Hematopoietic multipotent progenitor cell treated with erythropoietin and hydrocortisone succinate and interleukin-3 and kit ligand, for 8 days (in vitro differentiated cells): ENCODE measurements at regions not wholly inside any gene's neighbourhood (a gene's known extent, or its start where the extent isn't known, plus 50 kb on each side); places are given as distances from the start of the nearest gene placed in this dataset.
"Not testable (repeated sequence)": the region's sequence is repeated elsewhere in the genome, so short reads cannot be mapped to it uniquely, and the experiment has no call there.

Experiments used
- DNase-seq: peaks from one replicate; pipeline ENCODE4 v3.0.0-alpha.2; 2015

DNA sequence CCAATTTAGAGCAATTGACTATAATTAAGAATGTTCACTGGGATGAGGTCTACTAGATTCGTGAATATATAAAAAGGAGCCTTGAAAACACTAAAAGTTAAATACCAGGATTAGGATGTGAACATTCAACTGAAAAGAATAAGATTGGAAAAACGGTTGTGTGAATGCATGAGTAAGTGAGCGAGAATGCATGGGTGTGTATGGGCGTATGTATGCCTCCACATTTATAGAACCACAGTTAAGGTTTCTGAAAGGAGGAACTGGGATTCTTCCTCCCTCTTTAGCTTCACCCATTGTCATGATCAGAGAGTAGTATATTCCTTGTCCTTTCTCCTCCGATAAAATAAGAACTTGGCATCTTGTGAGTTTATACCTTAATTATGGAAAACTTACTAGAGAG is 151.1 kb upstream of the UBE2E3 start:
- no peak for DNase-seq

DNA sequence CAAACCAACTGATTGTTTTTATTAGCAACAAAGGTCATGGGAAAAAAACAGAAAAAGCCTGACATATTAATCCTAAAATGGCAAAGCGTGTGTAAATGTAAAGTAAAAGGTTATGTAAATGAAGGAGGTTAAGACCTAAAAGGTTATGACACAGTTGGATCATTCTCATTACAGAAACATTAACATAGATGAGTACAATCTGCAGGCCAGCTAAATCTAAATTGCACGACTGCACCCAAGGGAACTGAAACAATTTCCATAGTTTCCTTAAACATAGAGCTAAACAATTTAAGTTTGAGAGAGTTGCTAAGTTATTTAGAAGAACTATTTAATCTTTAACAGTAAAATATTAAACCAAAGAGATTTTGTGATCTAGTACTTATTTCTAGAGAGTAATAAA is 151.6 kb upstream of the UBE2E3 start:
- DNase-seq, result no peak

DNA sequence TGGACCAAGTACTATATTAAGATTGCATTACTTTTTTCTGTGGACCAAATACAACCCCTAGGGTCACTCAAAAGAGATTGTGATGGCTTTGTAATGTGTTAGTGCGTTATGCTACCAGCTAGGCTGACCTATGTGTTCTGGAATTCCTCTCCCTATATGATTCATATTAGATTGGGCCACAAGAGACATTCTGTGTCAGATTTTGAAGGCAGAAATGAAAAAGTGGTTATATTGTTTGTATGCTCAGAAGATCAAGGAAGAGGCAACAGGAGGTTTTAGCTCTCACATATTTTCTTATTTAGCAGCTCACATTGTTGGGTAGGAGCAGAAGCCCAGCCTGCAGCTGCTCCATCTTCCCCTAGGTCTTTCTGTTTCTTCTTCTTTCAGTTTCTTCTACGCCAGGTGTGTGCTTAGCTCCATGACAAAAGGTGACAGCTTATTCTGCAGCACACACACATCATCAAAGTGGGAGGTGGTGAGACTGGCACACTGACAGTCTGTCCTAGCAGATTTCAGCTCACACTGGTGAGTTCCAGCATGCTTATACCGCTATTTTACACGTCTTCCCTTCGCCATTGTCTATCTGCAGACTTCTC is 156.8 kb upstream of the UBE2E3 start:
- no peak for DNase-seq

DNA sequence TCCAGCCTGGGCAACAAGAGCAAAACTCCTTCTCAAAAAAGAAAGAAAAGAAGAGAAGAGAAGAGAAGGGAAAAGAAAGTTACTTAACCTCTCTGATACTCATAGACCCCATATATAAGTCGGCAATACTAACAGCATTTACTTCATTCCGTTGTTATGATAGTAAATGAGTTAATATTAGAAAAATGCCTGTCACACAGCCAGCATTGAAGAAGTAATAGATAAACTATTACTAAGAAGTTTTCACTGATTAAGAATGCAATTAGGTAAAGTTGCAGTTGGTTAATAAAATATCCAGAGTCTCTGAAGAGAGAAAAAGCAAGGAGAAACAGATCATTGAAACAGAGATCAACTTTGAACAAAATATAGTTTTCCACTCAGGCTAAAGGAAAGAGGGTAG is 161.3 kb upstream of the UBE2E3 start:
- no peak for DNase-seq

DNA sequence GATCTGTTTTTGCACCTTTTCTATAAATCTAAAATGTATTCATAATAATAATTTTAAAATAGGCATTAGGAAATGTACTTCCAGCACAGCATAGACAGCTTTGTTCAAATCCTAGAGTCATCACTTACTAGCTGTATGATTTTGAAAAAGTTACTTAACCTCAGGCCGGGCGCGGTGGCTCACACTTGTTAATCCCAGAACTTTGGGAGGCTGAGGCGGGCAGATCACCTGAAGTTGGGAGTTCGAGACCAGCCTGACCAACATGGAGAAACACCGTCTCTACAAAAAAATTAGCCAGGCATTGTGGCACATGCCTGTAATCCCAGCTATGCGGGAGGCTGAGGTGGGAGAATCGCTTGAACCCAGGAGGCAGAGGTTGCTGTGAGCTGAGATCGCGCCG is 161.7 kb upstream of the UBE2E3 start:
- DNase-seq, result not testable (repeated sequence)

DNA sequence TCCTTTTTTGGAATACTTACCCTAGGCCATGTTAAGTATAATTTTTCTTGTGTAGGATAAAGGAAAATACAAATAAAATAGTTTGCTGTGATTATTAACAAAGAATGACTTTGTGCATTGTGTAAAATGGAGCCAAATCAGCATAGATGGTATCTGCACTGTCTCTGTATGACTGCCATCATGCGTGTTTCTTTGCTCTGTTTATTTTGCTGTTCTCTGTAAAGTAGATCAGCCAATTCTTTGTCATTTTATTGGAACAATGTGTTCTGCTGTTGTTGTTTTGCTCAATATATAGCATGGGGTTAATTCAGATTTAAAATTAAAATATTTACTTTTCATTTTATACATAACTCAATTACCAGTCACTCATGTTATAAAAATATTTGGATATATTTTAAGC is 181.3 kb upstream of the UBE2E3 start:
- DNase-seq, result no peak

DNA sequence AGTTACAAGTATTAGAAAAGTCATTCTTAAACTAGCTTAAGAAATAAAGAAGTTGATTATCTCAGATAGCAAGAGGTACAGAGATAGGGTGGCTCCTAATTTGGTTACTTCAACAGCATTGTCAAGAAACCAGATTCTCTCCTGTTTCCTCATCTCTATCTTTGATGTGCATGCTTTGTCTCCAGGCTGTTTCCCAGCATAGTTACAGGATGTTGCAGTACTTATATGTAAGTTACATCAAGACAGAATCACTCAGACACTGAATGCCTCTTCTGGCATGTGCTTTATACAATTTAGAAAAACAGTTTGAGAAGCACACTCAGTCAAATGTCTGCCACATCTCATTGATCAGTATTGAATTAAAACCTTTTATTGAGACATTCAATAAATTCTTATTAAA is 189.5 kb upstream of the UBE2E3 start:
- DNase-seq, result no peak

DNA sequence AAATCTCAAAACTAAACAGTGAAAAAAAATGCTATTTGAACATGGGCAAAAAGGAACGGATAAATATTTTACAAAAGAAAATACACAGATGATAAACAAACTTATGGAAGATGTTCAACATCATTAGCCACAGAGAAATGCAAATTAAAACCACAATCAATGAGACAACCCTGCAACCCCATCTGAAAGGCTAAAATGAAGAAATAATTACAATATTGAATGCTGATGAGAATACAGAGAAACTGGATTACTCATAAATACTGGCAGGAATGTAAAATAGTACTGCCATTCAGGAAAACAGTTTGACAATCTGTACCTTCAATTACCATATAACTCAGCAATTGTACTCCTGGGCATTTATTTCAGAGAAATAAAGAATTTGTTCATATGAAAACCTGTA is 193.1 kb upstream of the UBE2E3 start:
- no peak for DNase-seq

DNA sequence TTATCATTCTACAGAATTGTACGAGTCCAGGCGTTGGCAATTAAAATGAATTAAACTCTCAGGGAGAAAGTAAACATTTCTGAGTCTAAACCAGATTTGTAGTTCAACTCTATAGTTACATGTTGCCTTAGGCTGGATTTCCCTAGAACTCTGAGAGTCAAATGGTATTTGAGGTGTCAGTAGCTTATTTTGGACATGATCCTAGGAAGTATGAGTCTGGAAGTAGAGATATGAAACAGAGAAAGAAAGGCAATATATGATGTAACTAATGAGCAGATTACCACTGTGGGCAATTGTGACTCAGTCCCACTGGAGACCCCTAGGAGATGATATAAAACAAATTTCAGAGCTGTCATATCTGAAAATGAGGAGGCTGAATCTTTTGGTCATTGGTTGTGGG is 199.1 kb upstream of the UBE2E3 start:
- DNase-seq, result no peak

DNA sequence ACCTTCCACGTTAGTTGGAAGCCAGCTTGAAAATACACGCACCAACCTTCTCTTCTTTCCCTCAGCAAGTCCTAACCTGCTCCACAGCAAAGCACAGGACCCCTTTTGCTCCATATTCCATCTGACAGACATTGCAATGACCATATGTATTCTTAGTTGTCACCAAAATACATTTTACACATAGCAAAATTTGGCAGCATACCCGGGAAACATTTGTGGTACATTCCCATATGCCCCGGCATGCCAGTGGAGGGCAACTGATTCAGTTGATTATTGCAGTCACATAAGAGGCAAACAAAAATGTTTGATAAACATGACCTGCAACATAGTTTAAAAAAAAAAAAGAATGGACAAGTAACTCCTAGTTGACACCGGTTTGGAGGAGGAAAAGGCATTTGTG is 202.1 kb upstream of the UBE2E3 start:
- no peak for DNase-seq

DNA sequence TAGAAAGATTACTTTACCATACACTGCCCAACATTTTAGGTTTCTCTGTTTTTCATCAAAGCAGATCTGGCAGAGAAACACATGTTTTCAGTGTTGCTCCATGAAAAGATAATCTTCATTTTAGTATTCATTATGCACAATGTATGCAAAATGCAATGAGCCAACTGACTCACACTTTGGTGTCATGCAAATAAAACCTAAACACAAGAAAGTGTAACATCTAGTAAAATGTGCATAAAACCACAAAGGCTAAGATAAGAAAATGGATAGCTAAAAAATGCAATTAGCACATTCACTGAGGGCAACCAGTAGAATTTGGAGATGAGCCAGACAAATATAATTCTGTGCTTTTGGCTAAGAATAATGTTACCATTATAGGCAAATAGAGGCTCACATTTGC is 203.5 kb upstream of the UBE2E3 start:
- no peak for DNase-seq

DNA sequence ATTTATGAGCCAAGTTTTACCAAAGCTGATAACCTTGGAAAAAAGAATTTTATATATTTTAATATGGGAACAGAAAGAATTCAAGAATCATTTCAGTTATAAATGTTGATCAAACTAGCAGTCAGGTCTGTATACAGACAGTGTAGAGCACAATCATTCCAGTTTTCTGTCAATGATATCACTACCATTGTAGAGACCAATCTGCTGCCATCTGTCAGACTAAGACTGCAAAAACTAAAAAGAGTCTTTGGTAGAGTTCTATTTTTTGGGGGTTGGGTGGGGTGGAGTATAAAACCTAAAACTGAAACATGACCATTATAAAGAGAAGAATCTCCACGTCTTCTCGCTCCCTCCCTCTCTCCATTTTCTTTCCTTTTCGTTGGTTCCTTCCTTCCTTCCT is 204.7 kb upstream of the UBE2E3 start:
- DNase-seq, result no peak

DNA sequence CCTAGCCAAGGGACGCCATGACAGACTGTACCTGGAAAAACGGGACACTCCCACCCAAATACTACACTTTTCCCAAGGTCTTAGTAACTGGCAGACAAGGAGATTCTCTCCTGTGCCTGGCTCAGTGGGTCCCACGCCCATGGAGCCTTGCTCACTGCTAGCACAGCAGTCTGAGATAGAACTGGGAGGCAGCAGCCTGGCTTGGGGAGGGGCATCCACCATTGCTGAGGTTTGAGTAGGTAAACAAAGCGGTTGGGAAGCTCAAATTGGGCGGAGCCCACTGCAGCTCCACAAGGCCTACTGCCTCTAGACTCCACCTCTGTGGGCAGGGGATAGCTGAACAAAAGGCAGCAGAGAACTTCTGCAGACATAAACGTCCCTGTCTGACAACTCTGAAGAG is 215.1 kb upstream of the UBE2E3 start:
- DNase-seq, result not testable (repeated sequence)

DNA sequence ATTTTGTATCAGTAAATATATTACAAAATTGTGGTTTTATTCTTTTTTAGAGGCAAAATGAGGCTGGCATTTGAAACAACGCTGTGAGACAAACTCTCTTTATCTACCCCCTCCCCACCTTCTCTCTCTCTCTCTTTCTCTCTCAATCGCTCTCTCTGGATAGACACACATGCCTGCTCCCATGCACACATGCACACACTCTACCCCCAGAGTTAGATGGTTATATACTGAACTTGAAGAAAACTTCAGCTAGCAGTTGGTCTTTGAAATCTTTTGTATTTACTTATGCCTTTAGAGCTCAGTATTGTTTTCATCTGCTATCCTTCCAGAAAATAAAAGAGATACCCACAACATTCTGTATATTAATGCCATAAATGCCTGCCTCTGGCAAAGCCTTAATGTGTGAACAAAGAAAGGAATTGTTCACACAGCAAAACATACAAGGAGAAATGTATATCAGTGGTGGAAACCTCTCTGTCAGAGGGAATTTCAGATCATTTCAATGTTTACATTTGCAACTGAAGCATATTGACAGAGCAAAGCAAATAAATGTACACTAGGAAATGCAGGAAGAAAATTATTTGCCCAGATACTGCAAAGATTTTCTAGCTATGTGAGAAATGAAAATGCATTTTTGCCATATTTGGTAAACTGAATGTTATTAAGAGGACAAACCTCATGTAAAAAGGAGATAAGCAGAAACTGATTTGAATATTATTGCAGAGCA is 217.0 kb upstream of the UBE2E3 start:
- DNase-seq, result no peak

DNA sequence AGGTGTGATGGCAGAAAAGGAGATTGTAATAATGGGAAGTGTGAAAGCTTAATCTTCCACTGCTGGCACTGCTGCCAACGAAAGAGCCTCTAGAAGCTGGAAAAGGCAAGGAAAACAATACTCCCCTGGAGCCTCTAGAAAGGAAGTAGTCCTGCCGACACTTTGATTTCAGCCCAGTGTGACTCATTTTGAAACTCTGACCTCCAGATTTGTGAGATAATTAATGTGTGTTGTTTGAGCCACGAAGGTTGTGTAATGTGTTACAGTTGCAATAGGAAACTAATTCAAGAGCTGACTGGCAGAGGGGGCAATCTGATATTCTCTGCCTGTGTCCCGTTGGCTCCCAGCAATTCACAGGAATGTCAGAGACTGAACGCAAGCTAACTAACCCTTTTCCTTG is 219.2 kb upstream of the UBE2E3 start:
- no peak for DNase-seq

DNA sequence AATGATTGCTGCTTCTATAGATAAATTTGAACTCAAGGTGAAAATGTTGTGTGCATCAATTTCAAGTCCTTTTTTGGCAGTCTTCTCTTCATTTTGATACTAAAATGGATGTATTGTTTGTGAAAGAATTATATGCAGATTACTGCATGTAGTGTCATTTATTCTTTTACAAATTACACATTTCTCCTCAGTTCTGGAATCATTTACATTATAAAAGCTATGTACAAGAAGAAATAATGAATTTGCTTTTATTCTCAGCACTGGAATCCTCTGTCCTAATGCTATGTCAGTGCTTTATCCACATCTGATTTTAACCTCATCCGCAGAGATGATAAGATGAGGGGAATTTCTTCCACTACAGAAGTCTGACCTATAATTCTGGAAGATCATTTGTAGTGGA is 220.8 kb upstream of the UBE2E3 start:
- no peak for DNase-seq

DNA sequence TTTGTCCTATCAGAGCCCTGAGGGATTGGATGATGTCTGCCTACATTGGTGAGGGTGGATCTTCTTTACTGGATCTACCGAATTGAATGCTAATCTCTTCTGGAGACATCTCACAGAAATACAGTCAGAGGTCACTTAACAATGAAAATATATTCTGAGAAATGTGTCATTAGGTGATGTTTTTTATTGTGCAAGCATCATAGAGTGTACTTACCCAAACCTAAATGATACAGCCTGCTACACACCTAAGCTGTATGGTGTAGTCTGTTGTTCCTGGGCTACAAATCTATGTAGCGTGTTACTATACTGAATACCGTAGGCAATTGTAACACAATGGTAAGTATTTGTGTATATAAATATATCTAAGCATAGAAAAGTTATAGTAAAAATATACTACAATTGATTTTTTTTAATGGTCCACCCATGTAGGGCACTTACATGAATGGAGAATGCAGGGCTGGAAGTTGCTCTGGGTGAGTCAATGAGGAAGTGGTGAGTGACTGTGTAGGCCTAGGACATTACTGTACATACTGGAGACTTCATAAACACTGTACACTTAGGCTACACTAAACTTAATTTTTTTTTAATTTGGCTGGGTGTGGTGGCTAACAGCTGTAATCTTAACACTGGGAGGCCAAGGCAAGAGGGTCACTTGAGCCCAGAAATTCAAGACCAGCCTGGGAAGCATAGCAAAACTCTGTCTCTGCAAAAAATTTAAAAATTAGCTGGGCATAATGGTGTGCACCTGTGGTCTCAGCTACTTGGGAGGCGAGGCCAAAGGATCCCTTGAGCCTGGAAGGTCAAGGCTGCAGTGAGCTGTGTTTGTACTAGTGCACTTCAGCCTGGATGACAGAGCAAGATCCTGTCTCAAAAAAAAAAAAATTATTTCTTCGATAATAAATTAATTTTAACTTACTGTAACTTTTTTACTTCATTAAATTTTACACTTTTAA is 226.3 kb upstream of the UBE2E3 start:
- no peak for DNase-seq

DNA sequence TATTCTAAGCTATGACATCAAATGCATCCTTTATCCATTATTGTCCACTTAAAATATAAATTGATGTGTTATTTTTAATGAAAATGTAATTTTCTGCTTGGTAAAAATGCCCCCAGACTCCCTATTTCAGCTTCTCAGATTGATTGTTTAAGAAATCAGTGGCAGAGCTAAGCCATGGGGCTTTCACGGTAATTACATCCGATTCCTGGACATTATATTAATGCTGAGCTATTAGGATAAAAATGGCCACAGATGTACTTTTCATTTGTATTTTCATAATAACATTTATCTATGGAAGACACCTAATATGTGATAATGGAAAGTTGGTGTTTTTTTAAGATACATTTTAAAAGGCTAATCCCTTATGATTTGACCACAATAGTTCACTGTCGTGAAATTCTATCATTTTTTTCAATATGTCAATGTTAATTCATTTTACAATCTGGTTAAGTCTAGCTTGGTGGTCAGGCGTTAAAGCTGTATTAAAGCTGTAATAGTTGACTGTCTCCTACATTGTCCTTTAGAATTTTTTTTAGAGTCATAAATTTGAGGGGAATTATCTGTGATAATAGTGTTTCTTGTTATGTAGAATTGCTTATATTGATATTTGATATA is 229.0 kb upstream of the UBE2E3 start:
- no peak for DNase-seq

DNA sequence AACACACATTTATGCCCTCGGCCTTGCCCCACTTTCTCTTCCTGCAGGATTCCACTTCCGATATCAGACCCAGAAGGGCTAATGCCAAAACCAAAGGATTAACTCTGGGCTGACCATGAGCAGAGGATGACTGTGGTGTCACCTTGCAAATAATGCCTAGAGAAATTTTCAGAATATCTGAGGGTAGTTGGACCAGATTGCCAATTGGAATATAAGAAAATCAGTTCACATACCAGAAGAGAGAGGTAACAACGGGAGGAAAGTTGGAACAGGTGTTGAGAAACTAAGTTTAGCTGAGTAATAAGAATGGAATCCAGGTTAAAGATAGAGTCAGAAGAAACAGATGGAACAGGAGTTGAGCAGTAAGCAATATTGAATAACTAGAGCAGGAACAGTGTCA is 232.7 kb upstream of the UBE2E3 start:
- no peak for DNase-seq

DNA sequence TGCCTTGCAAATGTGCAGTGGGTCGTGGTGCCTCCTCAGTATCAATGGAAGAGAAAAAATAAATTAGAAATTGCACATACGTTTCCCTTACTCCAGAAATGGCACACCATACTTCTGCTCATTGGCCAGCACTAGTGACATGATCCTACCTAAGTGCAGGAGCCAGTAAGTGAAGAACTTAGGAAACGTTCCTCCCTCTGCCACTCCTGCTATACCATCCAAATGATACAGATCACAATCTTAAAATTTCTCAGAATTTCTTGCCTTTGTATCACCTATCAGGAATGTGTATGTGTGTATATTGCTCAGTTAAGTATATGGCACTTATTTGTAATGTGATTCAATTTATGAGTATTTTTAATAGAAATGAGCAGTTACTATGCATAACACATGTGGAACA is 237.0 kb upstream of the UBE2E3 start:
- DNase-seq, result no peak

DNA sequence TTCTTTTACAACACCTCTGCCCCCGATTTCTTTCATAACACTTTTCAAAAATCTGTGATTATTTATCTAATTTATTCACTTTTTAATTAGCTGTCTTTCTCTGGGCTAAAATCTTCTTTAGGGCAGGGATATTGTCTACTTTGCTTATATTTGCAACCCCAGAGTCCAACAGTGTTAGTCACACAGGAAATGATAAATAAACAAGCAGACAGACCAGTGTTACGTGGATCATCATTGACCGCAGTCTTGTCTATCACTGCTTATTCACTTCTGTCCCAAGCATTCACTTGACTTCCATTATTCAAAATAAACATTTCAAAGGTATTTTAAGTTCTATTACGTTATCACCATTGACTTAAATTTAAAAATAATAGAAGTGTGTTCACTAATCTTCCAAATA is 237.6 kb upstream of the UBE2E3 start:
- DNase-seq, result no peak

DNA sequence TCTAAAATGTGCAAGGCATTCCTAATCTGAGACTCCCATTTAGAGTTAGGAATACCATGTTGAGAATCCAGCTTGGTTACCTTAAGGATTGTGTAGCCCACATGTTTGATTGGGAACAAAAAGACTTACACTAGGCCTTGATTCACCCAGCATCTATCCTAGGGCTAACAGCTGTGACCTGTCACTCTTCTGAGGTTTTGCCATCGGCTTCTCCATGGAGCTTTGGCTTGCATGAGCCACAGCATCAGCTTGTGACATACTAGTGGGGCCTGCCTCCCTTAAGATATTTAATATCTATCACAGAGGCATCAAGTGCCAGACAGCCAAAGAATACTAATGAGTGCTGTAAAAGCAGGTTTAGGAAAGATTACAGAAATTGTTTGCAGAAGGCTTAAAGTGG is 241.3 kb upstream of the UBE2E3 start:
- DNase-seq, result no peak

DNA sequence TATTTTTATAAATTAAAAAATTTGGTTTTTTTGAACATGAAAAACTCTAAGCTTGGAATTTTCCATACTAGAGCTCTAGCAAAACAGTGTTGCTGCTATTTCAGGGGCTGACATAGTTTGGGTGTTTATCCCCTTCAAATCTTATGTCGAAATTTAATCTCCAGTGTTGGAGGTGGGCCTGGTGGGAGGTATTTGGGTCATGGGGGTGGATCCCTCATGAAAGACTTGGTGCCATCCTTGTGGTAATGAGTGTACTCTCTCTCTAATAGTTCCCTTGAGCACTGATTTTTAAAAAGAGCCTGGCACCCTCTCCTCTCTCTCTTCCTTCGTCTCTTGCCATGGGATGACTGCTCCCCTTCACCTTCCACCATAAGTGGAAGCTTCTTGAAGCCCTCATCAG is 244.6 kb upstream of the UBE2E3 start:
- no peak for DNase-seq

DNA sequence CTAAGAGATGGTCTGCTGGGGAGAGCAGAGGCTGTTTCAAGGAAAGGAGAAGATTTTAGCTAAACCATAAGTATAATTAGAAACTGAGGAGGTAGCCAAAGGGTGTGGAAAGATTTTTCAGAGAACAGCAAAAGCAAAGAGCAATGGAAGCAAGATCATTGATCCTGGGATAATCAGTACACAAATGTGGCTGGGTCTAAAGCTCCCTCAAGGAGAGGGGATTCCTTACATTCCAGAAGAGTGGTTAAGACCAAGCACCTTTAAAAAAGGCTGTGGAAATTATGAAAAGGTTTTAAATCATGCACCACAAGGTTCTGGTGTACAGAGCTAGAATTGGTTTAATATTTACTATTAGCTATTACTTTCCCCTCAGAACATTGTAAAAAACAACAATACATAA is 246.0 kb upstream of the UBE2E3 start:
- DNase-seq, result no peak
